ENCODE measurements at regions not wholly inside any gene's neighbourhood (a gene's known extent, or its start where the extent isn't known, plus 50 kb on each side); places are given as distances from the start of the nearest gene placed in this dataset.

DNA sequence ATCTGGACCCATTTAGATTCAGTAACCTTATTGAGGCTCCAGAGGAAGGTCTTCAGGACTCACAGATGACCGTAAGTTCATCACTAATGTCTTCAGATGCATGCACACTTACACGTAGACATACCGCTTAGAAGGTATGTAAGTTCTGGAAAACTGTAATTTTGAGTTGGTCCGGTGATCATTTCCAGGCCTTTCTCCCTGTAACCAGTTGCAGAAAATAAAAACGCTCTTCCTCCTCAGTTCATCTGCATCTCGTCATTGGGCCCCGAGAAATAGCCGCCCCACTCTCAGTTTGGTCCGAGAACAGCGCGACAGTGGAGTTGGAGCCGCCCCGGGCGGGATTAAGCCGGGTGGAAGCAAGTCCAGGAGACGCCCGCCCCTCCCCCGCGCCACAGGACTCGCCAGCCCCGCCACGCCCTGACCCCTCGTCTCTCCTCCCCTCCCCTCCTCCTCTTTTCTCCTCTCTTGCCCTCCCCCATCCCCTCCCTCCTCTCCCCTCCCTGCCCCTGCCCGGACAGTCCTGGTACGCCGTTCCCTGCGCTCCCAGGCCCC is 83.7 kb downstream of the TNFAIP2 start:
- DNase-seq (ENCODE audit: low read depth in 4 of 4, low spot score in 3 of 4): no peak

DNA sequence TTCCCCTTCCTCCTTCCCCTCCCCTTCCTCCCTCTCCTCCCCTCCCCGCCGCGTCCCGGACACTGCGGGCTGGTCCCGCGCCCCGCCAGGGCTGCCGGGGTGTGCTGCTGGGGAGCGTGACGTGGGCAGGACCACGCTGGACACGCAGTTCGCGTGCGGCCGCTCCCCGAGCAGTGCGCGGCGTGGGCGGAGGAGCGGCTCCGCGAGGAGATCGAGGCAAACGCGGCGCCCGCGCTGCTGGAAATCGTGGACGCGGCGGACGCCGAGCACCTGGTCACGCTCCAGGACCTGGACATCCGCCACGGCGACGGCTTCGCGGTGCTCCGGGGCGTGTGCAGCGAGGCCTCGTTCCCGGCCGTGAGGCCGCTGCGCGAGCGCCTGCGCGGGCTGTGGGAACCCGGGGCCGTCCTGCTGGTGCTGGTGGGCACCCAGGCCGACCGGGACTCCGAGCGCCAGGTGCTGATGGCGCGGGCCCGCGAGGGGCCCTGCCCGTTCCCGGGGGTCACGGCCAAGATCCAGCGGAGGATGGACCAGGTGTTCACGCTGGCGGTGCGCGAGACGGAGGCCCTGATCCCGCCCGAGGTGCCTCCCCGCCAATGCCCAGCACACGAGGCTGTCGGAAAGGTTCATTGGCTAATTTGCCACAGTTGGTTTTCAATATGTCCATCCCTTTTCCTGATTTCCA is 84.3 kb downstream of the TNFAIP2 start:
- no peak for DNase-seq (ENCODE audit: low read depth in 4 of 4, low spot score in 3 of 4)

DNA sequence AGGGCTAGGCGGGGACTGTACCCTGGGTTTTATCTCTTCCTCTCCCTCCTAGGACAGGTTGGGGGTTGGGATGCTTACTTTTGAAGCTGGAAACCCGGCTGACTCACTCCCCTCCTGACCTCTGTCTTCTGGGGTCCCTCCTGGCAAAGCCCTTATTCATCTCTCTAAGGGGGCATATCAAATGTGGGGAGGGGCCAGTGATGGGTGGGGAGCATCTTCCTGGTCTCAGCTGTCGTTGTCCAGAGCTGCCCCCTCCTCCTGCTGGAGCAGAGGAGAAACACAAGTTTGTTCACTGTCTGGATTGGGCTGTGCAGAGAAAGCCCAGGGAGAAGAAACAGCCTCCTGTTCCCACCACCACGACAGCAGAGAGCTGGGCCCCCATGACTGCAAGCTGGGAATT is 85.8 kb downstream of the TNFAIP2 start:
- no peak for DNase-seq (ENCODE audit: low read depth in 4 of 4, low spot score in 3 of 4)

DNA sequence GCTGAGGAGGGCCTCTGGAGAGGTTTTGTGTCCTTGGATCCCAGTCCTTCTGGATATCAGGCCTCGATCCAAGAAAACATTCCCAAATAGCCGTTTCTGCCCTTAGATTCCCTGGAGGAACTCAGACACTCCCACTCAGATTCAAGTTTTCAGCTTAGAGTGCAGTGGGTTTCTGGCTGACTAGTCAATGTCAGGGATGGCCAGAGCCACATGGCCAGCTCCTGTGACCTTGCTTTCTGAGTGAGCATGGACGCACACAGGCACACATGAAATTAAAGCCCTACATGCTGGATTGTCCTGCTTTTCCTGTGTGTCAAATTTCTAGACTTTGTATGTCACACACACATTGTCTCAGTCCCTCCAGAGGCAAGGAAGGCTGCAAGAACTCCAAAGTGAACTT is 86.2 kb downstream of the TNFAIP2 start:
- no peak for DNase-seq (ENCODE audit: low read depth in 4 of 4, low spot score in 3 of 4)

DNA sequence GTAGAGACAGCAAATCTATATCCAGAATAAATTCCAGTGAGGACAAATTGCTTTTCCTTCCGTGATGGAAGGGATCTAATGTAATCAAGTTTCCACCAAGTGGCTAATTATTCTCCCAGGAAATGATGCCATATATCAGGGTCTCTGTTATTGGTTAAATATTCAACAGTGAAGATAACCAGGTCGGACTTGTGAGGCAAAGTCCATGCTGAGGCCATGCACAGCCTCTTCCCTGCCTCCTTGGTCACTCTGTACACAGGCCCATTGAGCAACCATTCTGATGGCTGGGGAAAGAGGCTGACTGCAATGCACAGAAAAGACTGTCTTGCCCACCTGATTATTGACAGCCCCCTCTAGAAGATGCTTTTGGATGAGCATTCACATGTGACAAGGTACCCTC is 90.1 kb downstream of the TNFAIP2 start:
- DNase-seq (ENCODE audit: low read depth in 4 of 4, low spot score in 3 of 4): no peak

GRCh38 chr14:103214461-103214958 is 91.2 kb downstream of the TNFAIP2 start:
- no peak for DNase-seq (ENCODE audit: low read depth in 4 of 4, low spot score in 3 of 4)

DNA sequence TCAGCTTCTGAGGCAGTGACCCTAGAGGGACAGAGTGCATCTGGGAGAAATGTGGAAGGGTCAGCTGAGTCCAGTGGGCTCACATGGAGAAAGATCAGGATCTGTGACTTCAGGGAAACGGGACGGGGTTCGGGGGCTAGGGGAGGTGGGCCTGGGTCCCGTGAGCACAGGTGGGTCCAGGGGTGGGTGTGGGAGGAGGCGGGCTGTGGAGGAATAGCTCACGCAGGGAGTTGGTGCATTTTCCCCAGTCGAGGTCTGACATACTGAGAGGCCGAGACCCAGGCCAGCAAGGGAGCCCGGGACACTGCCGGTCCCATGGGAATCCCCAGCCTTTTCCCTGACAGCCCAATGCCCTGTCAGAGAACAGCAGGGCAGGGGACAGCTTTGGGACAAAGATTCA is 93.1 kb downstream of the TNFAIP2 start:
- no peak for DNase-seq (ENCODE audit: low read depth in 4 of 4, low spot score in 3 of 4)

- DNase-seq (ENCODE audit: low read depth in 4 of 4, low spot score in 3 of 4): no peak
Observed at GRCh38 chr14:103216857-103217256, 93.6 kb downstream of the TNFAIP2 start.

DNA sequence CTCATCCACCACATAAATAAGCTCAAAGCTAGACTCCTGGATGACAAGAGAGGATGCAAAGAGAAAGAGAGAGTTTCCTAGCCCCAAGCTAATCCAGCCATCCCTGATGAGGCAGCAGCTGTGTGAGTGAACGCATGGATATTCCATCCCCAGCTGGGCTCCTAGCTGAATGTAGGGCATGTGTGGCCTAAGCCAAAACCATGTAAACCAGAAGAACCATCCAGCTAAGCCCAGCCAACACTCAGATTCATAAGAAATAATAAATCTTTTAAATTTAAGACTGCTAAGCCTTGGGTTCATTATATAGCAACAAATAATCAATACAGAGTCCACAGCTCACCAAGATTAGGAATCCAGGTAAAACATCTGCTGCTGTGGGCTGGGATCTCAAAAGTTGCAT is 94.3 kb downstream of the TNFAIP2 start:
- no peak for DNase-seq (ENCODE audit: low read depth in 4 of 4, low spot score in 3 of 4)

DNA sequence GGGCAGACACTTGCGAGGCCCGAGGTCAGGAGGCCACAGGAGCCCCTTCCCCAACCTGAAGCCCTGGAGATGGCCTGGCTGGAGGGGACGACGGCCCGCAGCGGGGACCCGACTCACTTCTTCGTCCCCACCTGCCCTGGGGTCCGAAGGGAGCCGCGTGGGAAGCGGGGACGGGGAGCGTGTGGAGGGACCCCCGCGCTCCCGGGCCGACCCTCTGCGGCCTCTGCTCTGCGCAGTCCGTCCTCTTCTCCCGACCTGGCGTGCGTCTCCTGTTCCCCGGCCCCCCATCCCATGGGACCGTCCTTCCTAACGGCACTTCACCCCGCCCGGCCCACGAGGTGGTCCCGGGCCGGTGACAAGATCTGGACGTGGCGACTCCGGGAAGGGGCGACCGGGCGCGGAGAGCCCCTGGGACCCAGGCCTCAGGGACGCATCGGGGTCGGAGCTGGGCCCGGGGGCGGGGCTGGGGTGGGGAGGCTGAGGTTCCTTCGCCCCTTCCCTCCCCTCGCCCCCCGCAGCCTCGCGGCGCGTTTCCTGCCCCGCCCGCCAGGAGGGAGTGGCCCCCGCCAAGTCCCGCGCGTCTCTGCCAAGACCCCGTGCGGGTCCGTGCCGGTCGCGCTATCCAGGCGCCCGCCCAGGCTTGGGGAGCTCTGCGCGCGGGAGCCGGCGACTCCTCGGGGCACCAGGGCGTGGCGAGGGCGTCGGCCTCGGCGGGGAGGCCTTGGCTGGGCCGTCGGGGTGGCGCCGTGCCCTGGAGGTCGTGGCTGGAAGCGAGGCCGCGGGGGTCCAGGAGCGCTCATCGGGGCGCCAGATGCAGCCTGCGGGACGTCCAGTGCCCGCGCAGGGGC is 97.1 kb downstream of the TNFAIP2 start:
- no peak for DNase-seq (ENCODE audit: low read depth in 4 of 4, low spot score in 3 of 4)

DNA sequence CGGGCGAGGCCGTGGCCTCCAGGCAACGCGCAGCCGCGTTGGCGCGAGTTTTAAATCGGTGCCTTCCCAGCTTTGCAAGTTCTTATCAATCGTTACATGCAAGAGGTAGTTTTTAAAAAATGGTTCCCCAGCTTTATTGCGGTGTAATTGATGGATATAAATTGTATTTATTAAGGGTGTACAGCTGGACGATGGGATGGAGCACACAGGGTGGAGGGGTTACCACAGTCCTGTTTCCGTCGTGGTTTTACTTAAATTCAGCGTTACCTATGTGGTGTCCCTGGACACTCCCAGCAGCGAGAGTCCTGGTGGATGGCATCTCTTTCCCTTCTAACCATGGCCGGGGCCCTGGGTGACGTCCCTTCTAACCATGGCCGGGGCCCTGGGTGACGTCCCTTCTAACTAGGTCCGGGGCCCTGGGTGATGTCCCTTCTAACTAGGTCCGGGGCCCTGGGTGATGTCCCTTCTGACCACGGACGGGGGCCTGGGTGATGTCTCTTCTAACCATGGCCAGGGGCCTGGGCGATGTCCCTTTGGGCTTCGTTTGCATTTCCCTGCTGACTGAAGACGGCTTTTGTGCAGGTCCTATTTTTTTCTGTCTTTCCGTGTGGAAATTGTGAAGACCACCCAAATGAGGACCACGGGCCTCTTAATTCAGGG is 97.9 kb downstream of the TNFAIP2 start:
- DNase-seq (ENCODE audit: low read depth in 4 of 4, low spot score in 3 of 4): no peak

GRCh38 chr14:103221781-103222358 is 98.6 kb downstream of the TNFAIP2 start:
- DNase-seq (ENCODE audit: low read depth in 4 of 4, low spot score in 3 of 4): no peak

GRCh38 chr14:103223818-103224352 is 100.6 kb downstream of the TNFAIP2 start:
- no peak for DNase-seq (ENCODE audit: low read depth in 4 of 4, low spot score in 3 of 4)

DNA sequence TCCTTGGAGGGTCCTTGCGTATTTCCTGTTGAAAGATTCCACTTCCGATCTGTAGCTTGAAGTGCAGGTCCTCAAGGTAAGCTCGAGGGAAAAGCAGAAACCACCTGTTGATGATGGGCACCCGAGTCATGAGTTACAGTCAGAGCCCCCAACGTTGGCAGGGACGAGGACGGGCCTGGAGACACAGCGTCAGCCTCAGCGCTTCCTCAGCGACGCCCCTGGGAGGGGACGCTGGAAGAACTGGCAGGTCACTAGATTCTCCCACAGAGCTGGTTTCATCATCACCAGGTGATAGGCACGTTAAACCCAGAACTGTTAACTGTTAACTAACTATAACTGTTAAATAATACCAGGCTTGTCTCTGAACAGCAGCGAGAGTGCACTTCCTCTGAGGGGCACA is 101.8 kb downstream of the TNFAIP2 start:
- DNase-seq (ENCODE audit: low read depth in 4 of 4, low spot score in 3 of 4): no peak

GRCh38 chr14:103225476-103225875 is 102.2 kb downstream of the TNFAIP2 start:
- no peak for DNase-seq (ENCODE audit: low read depth in 4 of 4, low spot score in 3 of 4)

DNA sequence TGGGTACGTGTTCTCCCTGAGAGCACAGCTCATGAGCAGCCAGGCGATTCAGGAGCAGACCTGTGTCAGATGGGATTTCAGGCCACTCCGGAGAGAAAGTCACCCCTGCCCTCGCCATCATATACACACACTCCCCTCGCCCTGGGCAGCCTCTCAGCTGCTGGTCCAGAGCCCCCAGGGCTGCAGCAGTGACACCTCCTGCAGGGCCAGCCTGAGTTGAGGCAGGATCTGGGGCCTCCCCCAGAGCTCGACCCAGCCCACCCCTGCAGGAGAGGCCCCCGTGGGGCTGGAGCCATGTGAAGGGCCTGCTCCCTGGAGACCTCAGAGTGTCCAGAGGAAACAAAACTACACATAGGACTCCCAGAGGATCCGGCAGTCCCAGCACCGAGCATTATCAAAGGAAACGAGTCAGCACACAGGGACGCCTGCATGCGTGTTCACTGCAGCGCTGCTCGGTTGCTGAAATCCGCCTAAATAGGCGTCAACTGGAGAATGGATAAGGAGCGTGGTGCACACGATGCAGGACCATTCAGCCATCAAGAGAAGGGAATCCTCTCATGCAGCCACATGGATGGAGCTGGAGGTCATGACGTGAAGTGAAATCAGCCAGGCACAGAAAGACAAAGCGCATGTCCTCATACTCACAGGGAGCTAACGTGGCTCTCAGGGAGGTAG is 104.0 kb downstream of the TNFAIP2 start:
- no peak for DNase-seq (ENCODE audit: low read depth in 4 of 4, low spot score in 3 of 4)

GRCh38 chr14:103228076-103228806 is 105.0 kb downstream of the TNFAIP2 start:
- DNase-seq (ENCODE audit: low read depth in 4 of 4, low spot score in 3 of 4): no peak

DNA sequence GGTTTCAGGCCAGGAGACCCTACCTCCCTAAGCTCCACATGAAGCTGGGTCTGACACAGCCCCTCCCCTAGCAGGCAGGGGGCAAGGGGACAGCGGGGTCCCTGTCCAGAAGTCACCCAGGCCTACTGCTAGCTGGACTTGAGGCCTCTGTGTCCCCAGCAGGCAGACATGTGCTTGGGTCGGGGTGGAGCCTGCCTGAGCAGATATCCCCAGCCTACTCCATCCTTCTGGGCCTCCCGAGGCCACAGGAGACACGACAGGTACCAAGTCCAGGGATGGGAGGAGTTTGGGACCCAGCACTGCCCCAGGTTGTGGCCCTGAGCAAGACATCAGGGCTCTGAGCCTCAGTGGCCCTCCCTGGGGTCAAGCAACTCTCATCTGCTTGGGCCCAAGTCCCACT is 105.2 kb upstream of the EIF5 start:
- DNase-seq (ENCODE audit: low read depth in 4 of 4, low spot score in 3 of 4): no peak

- DNase-seq (ENCODE audit: low read depth in 4 of 4, low spot score in 3 of 4): no peak
Observed at GRCh38 chr14:103230021-103230420, 104.0 kb upstream of the EIF5 start.
